Fibroblast of the conjunctiva (primary cell): ENCODE measurements at regions not wholly inside any gene's neighbourhood (a gene's known extent, or its start where the extent isn't known, plus 50 kb on each side); places are given as distances from the start of the nearest gene placed in this dataset.
"Not testable (repeated sequence)": the region's sequence is repeated elsewhere in the genome, so short reads cannot be mapped to it uniquely, and the experiment has no call there.

Experiments used
- DNase-seq: peaks from one replicate; pipeline ENCODE4 v3.0.0-alpha.2; 2010; ENCODE audit warnings: low read depth

DNA sequence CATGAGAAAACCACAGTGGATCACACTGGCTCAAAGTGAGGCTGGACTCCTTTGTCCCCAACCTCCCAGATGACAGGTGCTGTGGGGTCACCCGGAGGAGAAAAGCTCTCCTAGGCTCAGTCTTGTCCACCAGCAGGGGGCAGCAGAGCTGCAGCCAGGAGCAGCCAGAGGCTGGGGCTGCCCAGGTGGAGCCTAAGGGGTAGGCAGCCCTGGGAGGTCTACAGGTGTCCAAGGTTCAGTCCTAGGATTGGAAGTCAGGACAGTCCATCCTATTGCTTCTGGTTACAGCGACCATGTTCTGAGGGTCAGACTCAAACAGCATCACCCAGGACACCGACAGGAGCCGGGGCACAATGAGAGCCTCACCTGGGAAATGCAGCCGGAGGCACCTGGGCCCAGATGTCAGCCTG is 77.6 kb upstream of the IGLL5 start:
- no peak for DNase-seq

DNA sequence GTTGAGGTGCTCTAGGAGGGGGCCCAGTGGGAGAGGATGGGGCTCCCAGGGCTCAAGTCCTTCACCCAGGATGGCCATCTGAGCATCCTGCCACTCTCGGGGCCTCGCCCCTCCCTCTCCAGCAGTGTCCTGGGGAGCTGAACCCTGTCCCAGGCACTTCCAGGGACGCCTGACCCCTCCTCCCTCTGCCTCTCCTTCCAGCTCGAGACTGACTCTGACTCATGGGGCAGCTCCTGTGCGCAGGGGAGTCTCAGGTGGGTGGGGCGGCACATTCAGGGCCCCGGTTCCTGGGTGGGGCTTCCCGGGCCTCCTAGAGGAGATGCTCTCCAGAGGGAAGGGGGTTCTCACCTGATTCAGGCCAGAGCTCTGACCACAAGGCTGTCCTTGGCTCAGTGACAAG is 77.1 kb upstream of the IGLL5 start:
- no peak for DNase-seq

DNA sequence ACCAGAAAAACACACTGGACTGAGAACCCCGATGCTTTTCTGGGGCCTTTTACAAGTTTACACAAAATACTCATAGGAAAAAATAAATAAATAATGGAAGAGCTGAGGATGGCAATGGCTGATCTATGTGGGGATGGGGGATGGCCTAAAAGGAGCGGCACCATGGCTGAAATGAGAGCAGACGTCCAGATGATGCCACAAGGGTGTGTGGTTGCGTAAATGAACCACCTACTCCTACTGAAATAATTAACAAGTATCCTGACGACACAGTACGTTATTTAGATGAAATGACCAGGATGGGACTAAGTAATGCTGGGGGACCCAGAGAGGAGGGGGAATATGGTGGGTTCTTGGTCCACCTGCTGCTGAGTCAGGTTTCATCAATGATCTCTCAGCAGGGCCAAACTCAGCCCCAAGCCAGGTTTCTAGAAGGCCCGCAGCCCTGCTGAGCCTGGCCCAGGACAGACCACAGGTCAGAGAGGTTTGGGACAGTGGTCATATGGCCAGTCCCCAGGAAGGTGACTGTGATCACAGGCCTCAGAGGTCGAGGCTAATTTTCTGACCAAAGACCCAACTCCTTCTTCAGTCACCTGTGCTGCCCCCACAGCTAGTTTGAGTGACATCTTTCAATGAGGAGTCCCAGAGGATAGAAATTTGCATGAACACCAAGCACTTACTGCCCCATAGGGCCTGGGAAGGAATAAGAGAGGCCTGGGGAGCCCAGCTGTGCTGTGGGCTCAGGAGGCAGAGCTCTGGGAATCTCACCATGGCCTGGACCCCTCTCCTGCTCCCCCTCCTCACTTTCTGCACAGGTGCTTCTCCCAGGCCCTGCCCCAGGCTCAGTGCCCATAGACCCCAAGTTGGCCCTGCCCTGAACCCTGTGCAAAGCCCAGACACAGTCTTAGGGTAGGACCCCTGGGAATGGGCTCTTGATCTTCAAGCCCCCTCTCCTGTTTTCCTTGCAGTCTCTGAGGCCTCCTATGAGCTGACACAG is 76.3 kb upstream of the IGLL5 start:
- no peak for DNase-seq

DNA sequence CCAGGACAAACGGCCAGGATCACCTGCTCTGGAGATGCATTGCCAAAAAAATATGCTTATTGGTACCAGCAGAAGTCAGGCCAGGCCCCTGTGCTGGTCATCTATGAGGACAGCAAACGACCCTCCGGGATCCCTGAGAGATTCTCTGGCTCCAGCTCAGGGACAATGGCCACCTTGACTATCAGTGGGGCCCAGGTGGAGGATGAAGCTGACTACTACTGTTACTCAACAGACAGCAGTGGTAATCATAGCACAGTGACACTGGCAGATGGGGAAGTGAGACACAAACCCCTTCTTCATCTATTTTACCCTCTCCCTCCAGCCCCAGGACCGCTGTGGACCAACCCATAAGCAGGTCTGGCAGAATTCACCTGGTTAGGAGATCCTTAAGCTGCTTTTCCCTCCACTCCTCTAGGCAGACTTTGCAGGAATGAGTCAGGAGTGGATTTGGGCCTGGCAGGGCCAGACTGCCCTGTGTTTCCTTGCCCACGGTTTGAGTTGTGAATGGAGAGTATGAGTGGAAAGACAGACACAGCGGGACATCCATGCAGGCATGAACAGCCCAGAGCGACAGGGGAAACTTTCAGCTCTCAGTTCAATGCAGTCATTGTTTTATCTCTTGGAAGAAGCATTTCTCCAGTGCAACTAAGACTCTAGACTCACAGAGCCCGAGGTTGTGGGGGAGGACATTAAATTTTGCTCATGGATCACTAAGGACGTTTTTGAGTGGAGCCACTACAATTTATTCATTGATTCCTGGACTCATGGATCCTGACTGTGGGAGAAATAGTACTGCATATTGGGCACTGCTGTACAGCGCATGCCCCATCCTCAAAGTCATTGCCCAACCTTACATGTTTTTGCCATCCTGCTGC is 75.3 kb upstream of the IGLL5 start:
- no peak for DNase-seq

DNA sequence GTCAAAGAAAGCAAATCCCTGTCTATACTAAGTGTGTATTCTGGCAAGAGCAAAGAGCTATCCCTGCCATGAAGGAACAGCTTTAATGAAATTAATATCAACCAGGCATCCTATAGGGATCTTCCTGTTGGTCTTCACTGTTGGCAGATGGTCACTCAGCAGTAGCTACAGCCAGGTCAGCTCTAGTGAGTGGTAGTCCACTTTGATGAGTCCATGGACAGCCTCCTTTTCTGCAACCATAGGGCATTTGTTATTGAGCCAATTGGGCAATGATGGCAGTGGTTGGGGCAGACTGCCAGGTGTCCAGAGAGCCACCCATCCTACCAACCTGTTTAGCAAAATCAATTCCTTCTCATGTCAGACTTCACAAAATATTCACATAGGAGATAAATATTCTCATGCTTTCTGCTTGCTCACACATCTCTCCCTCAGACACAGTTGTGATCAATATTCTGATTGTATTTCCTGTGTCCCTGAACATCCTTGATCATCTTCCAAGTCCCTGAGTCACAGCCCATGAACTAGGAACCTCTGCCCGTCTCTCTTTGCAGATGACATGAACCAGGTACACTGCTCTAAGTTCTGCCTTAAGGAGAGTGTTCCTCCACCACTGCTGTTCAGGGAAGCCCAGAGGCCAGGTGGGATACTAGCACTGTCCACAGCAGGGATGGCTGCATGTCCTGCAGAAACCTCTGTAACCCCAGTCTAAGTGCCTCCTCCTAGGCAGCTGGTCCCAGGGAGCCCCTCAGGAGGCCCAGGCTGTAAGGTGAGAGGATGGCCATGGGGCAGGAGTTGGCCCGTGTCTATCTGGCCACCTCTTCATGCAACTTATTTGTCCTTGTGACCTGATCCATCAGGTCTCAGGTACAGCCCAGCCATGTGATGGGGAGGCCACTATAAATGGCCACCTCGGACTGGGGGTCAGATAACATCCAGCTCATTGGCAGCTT is 74.2 kb upstream of the IGLL5 start:
- no peak for DNase-seq

DNA sequence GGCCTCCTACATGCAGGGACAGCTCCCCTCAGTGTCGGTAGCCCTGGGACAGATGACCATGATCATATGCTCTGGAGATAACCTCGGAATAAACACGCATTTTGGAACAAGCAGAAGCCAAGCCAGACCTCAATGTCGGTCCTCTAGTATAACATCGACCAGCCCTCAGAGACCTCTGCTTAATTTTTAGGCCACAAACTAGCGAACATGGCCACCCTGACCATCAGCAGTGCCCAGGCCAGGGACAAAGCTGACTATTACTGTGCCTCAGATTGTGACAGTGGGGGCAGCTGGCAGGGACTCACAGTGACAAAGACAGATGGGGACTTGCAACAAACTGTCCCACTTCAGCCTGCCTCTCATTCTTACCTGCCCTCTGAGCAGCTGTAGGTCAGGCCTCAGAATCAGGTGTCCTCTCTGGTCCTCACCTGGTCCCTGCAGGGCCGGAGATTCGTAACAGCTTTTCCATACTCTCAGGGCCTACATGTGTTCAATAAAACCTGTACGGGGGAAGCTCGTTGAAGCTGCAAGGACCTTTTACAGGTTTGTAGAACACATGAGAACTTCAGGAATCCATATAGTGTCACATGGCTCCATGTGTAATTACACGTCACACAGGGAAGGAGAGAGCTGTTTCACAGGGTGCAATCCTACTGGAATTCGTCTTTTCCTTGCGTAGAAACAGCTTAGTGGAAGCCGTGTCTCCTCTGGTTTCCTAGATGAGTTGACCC is 72.8 kb upstream of the IGLL5 start:
- DNase-seq: no peak

DNA sequence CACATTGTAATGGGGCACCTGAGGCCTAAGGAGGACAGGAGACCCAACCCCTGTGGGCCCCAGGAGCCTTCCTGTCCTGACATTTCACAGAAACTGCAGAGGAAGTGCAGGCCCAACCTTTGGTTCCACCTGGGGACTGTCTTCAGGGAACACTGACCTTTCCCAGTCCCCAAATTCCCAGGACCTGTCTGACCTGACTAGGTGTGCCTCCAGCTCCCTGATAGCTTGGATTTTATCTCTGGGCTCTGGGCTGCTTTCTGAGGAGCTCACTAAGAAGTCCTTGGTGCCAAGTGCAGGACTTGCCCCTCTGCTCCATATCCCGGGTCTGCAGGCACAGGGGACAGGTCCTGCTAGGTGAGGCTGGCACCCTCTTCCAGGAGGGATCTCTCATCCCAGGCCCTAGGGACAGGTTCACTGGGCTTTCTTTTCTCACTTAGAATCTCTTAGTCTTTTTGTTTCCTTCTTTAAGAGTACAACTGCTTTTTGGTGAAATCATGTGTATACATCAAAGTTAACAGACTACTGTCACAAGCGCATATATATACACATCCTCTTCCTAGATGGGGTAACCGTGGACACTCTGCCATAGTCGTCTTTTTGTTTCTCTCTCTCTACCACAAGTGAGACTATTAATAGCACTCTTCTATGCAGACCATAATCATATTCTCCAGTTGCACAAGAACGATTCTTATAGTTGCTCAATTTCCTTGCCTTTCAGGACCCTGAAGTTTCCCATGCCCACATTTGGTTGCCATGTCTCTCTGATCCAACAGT is 72.0 kb upstream of the IGLL5 start:
- no peak for DNase-seq

DNA sequence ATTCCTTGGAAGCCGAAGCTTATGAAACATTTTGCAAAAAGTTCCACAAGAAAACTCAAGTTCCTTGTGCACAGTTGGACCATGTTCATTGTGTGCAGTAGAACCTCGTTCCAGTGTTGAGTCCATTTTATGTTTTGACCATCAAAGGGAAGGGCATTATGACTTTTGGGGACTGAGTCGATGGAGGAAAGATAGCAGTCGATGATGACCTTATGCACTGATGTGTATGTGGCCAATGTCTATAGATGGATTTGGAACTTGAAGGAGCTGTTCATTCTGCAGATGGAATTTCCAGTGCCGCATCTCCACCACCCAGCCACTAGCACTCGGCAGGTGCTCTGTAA is 71.5 kb upstream of the IGLL5 start:
- DNase-seq: no peak

DNA sequence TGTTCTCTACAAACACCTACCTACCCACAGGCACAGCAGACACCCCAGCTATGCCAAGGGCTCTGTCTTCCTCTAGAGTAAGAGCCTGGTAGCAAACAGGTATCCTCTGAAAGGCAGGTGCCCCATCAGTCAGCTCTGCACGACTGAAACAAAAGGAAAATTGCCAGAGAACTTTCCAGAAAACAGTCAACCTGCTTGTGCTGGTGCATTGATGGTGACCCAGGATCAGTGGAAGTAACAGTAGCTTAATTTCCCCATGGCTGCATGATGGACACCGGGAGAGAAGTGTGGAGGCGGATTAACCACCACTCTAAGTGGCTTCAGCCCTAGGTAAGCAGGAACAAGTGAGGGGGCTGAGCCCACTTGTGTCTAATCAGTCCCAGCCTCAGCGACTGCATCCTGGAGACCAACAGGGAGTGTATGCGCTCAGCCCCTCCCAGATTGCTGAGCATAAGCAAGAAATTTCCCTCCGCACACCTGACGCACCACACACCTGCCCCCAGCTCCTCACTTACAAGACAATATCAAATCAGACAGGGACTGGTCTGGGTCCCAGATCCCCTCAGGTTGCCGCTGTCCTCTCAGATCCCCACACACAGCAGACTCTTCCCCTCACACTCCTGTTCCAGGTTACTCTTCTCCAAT is 70.7 kb upstream of the IGLL5 start:
- DNase-seq: no peak

DNA sequence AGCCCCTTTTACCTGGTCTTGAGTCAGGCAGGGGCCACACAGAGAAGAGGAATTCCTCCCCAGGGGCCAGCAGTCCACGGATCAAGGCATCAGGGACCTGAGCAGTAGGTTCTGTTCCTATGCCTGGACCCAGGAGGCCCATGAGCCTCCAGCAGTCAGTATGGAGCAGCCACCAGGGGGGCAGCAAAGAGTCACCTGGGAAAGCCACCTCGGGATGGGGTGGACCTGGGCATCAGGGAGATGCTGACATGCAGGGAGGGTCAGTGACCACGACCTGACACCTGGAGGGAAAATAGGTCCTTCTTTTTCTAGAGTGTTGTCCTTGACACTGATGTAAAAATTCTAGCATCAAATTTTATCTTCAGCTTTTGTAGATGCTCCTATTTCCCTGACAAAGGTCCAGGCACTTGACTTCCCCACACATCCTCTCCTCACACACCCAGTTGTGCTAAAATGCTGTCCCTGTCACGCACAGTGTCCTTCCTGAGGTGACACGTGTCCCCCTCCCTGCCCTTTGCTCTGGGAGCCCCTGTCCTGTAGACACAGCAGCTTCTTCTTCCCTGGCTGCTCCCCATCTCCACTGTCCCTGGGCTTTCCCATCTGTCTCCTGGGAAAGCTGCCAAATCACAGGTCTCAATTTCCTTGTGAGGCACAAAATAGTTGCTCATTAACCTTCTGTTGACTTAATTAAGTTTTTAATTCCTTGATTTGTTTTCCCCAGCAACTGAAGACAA is 70.0 kb upstream of the IGLL5 start:
- no peak for DNase-seq

DNA sequence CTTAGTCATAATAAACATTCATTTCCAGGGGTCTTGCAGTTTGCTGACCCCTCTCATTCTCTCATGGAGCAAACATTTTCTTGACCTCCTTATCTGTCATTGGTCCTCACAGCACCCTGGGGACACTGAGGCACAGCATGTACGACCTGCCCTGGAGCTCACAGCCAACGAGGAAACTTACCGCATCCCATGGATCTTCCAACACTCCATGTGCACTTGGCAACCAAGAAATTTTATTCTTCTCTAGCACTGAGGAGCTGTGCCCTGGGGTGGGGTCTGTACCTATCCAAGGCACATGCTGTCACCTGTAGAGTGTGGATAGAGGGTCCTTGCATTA is 69.4 kb upstream of the IGLL5 start:
- no peak for DNase-seq

DNA sequence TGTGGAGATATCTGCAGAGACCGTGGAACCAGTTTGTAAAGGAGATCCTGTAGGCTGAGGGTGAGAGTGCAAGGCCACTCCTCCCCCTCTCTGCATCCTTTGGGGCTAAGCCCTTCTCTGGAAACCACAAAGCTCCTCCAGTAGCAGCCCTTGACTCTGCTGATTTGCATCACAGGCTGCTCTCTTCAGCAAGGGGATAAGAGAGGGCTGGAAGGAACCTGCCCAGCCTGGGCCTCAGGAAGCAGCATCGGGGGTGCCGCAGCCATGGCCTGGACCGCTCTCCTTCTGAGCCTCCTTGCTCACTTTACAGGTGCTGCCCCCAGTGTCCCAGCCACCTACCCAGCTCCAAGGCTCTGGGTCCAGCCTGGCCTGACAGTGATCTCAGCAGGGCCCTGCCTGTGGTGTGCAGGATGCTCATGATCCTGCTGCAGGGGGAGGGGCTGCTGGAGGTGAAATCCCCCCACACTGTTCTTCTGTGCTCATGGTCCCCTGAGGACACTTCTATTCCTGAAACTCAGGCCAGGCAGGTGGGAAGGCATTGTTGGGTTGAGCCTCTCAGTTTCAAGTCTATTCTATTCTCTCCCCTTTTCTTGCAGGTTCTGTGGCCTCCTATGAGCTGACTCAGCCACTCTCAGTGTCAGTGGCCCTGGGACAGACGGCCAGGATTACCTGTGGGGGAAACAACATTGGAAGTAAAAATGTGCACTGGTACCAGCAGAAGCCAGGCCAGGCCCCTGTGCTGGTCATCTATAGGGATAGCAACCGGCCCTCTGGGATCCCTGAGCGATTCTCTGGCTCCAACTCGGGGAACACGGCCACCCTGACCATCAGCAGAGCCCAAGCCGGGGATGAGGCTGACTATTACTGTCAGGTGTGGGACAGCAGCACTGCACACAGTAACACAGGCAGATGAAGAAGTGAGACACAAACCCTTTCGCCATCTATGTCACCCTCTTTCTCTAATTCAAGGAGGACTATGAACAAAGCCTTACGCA is 68.5 kb upstream of the IGLL5 start:
- DNase-seq: no peak

DNA sequence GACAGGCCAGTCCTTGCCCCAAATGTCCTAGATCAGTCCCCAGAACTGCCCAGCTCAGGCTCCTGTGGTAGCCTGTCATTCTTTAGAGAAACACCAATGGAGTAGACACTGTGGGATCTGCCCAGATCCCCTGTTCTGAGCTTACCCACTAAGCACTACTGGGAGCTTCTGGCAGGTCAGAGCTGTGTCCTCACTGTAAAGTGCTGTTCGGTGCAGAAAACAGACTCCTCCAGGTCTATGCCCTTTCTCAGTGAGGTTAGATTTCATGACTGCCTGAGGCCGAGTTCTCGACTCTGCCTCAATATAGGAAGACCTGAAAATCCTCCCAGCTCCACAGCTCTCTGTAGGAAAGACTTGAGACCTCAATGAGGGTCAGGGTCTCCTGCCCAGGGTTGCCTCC is 67.5 kb upstream of the IGLL5 start:
- DNase-seq: no peak

DNA sequence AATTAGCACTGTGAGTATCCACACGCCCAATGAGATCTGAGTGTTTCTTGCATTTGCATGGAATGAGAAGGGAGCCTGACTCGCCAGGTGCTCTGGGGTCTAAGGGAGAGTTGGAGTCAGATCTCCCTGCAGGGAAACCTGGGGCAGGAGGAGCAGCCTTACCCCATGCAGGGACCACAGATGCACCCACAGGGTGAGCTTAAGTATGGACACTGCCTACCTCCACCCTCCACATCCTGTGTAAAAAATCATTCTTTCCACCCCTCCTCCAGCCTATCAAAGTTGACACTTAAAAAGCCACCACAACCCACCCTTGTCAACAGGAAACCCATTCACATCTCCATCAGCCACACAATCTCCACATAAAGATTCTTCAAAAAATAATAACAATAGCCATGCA is 67.0 kb upstream of the IGLL5 start:
- no peak for DNase-seq

DNA sequence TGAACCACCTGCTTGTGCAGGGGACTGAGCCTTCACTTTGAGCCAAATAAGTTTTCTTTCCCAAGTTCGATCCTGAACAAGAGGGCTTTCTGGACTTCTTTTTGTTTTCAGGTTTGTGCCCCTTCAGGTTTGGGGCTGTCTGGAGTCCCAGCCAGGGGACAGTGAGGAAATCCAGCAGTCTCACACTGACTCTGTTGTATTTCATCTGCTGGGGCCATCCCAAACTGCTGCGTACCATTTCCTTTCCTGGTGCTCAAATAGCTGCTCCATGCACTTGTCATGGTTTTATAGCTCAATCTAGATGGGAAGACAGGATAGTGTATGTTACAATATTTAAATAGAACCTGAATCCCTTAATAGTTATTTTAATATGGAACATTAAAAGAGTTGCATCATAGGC is 66.3 kb upstream of the IGLL5 start:
- no peak for DNase-seq

DNA sequence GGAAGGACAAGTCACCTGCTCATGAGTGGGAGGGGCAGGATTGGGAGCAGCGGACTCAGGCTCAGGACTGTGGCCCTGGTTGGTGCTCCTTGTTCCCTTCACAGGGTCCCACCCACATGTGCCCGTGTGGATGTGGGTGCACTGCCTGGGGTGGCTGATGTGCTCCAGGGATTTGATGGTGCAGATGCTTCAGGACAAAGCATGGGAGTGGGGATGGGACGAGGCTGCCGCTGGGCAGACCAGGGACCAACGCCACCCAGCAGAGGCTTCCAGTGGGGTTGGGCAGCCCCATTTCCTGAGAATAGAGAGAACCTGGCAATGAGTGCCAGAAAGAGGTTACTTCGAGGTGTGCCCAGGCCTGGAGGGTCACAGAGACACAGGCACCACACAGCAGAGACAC is 65.5 kb upstream of the IGLL5 start:
- DNase-seq: no peak

DNA sequence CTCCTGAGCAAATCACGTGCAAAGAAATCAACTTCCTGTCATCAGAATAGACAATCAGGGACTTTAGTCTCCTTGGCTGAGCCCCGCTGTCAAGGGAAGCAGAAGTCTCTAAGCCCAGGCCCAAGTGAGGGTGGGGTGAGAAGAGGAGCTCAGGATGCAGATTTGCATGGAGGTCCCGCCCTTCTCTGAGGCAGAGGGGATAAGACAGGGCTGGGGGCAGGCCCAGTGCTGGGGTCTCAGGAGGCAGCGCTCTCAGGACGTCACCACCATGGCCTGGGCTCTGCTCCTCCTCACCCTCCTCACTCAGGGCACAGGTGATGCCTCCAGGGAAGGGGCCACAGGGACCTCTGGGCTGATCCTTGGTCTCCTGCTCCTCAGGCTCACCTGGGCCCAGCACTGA is 65.1 kb upstream of the IGLL5 start:
- not testable (repeated sequence) for DNase-seq

DNA sequence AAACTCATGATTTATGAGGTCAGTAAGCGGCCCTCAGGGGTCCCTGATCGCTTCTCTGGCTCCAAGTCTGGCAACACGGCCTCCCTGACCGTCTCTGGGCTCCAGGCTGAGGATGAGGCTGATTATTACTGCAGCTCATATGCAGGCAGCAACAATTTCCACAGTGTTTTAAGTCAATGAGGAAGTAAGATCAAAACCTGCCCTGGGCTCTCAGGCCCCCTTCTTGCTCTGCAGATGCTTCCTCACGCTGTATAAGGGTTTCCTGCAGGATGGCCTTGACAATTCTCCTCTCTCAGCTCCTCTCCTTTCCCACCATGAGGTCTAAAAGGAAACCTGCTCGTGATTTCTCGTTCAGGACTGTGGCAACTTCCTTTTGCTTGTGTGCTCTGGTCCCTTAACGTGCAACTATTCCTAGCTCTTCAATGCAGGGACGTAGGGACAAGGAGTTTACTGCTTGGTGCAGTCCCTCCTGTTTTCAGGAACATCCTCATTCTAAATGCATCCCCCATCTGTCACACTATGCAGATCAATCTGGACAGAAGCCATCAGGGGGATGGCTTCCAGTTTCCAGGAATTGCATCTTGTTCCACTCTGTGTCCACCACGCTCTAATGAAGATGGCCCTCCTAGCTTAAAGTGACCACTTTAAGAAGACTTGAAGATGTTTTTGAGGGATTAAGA is 64.3 kb upstream of the IGLL5 start:
- no peak for DNase-seq
